ENCODE measurements at regions not wholly inside any gene's neighbourhood (a gene's known extent, or its start where the extent isn't known, plus 50 kb on each side); places are given as distances from the start of the nearest gene placed in this dataset.

GRCh38 chr18:29248805-29249204 is 1071.9 kb upstream of the CDH2 start:
- Histone ChIP-seq H3K4me3 (replicated peaks in 1 of 3; ENCODE audit: insufficient read depth in 1 of 3, low read depth in 2 of 3, low read length in 3 of 3) (no peak overlapping the region), H3K79me2 (ENCODE audit: insufficient read depth, low read length) (no peaks in the 10 kb centered on the region), H3K36me3 (replicated peaks in 1 of 2; ENCODE audit: control insufficient read depth in 1 of 2, insufficient read depth in 2 of 2, low read length in 2 of 2) (no peaks in the 10 kb centered on the region), H3K9ac (ENCODE audit: insufficient read depth, low read depth, low read length) (no peak overlapping the region), H4K20me1 (ENCODE audit: insufficient read depth, low read length) (no peaks in the 10 kb centered on the region), H3K4me1 (ENCODE audit: insufficient read depth, low read length) (no peaks in the 10 kb centered on the region), H3K27ac (ENCODE audit: extremely low read length, insufficient read depth, low read length) (no peak overlapping the region), H3K27me3 (ENCODE audit: control insufficient read depth in 1 of 2, insufficient read depth in 2 of 2, low read length in 2 of 2) (no peaks in the 10 kb centered on the region), H3K9me3 (ENCODE audit: low read length) (no peaks in the 10 kb centered on the region), H3K4me2 (ENCODE audit: low read depth, low read length) (no peak overlapping the region), H2AFZ (ENCODE audit: low read length) (no peak overlapping the region)
- 2% methylated on average over 2 of the region's 2 CpGs for WGBS (ENCODE audit: low lambda C conversion rate)
- no peak for FAIRE-seq
- BruUV-seq (replicated peaks) = no TSS peak
- intact Hi-C loops (cut with micrococcal nuclease; ENCODE audit: unreplicated experiment) = no loop called here
- in situ Hi-C loops (cut with HindIII; ENCODE audit: extremely low pct_ligation_motif_present, low pct_unique_long_range_greater_than_20kb) = no loop called here
- no peak for DNase-seq (ENCODE audit: low spot score)
- TF ChIP-seq MXD1 (CRISPR knock-in tag; IDR thresholded peaks at IDR 0.05) (no peak), ZNF253 (CRISPR knock-in tag; IDR thresholded peaks at IDR 0.05; ENCODE audit: borderline replicate concordance) (no peak), EEA1 (CRISPR knock-in tag; IDR thresholded peaks at IDR 0.05; ENCODE audit: borderline replicate concordance) (no peak), SNRNP70 (IDR thresholded peaks at IDR 0.05; ENCODE audit: low read depth, low read length) (no peak), CBX2 (IDR thresholded peaks at IDR 0.05; ENCODE audit: low read depth, low read length) (no peak), CBX2 (CRISPR knock-in tag; IDR thresholded peaks at IDR 0.05; ENCODE audit: low read depth) (no peak), ARID2 (CRISPR knock-in tag; IDR thresholded peaks at IDR 0.05; ENCODE audit: borderline replicate concordance) (no peak), ZNF30 (CRISPR knock-in tag; IDR thresholded peaks at IDR 0.05) (no peak), ZNF136 (CRISPR knock-in tag; IDR thresholded peaks at IDR 0.05; ENCODE audit: low read depth) (no peak), ZMAT3 (CRISPR knock-in tag; conservative IDR thresholded peaks at IDR 0.05) (no peak), SPEN (CRISPR knock-in tag; IDR thresholded peaks at IDR 0.05; ENCODE audit: low read depth) (no peak), ZNF234 (CRISPR knock-in tag; conservative IDR thresholded peaks at IDR 0.05) (no peak)
- ChIA-PET CTCF (ENCODE audit: low intra/inter-chr PET ratio, low total read pairs) (no interaction called here), POLR2A (no interaction called here)
- no peak for ATAC-seq
